Ovary (tissue), 7 donors: ENCODE measurements at regions not wholly inside any gene's neighbourhood (a gene's known extent, or its start where the extent isn't known, plus 50 kb on each side); places are given as distances from the start of the nearest gene placed in this dataset.
"Not testable (repeated sequence)": the region's sequence is repeated elsewhere in the genome, so short reads cannot be mapped to it uniquely, and the experiment has no call there.

ENCODE experiments used
- DNase-seq, 5 donors: peaks; one replicate each; pipeline ENCODE4 v3.0.0-alpha.2; 2019 to 2020
- H3K27ac ChIP-seq, 2 donors: fragments of 200-600 bp; one replicate each; pipeline versions ENCODE4 v1.5.1 to v1.8.0; 2019 to 2022
- H3K27me3 ChIP-seq: fragments of 200-600 bp; one replicate; pipeline ENCODE4 v1.8.0; 2022
- H3K36me3 ChIP-seq: fragments of 200-600 bp; sonication (generic); one replicate; pipeline ENCODE4 v1.5.1; 2019
- H3K4me1 ChIP-seq: one replicate; pipeline ENCODE4 v1.8.1; 2013; ENCODE audit warnings: mild to moderate bottlenecking, moderate library complexity; ENCODE audit not compliant: insufficient read depth
- H3K4me3 ChIP-seq: fragments of 200-600 bp; sonication (generic); one replicate; pipeline ENCODE4 v1.5.1; 2017
- H3K9me3 ChIP-seq, 2 donors: fragments of 200-600 bp in 1 of 2; sonication (generic) in 1 of 2; one replicate each; pipeline versions ENCODE4 v1.5.1 to v1.8.1; 2013 to 2019; ENCODE audit warnings: mild to moderate bottlenecking in 1 of 2, moderate library complexity in 1 of 2
- CTCF ChIP-seq, 3 donors: fragments of 450-650 bp in 2 of 3; fragments of 200-600 bp in 1 of 3; IDR thresholded peaks; one replicate each; pipeline versions ENCODE4 v1.5.1 to v1.8.0; 2016 to 2022; ENCODE audit warnings: antibody characterized with exemption in 3 of 3, mild to moderate bottlenecking in 1 of 3
- EP300 ChIP-seq: sonication (generic); formaldehyde crosslinking; IDR thresholded peaks from one replicate; pipeline ENCODE4 v1.6.1; 2017; ENCODE audit warnings: antibody characterized with exemption
- POLR2A ChIP-seq: fragments of 450-650 bp; IDR thresholded peaks from one replicate; pipeline ENCODE4 v1.6.1; 2017; ENCODE audit warnings: antibody characterized with exemption, mild to moderate bottlenecking, moderate library complexity
- WGBS, 3 donors: extraction: QIAGEN DNeasy Blood & Tissue Kit in 1 of 3; methylation state at CpG; one replicate each; pipeline versions ENCODE4 v1.1.5 to v1.1.7; 2013 to 2017; 5-methylcytosine and 5-hydroxymethylcytosine counted together
- intact Hi-C, 4 donors: fragments of 100-400 bp; cut with DNase I; formaldehyde crosslinking; loops; one replicate each; pipeline versions ENCODE4 v1.11.0 to v1.15.1; 2022 to 2023
- donor health status: DM: no; HTN: no; CAD: no; lungs with moderate emphysema.
- donor health status: DM: no; HTN: no; CAD: no.
- donor health status: Bipolar disorder and iron deficiency.
- donor health status: DM: no; HTN: no; CAD: no.
- donor health status: DM: yes; HTN: yes; CAD: no.

- peak in 1 of 5 donors; percentile 9 for DNase-seq
- Histone ChIP-seq H3K4me1 (peaks cover 3% of the 10 kb centered on the region), H3K4me3 (no peak overlapping the region), H3K27me3 (no peaks in the 10 kb centered on the region), H3K27ac (no peak overlapping the region), H3K36me3 (no peaks in the 10 kb centered on the region), H3K9me3 (no peaks in the 10 kb centered on the region)
- intact Hi-C loops: no loop called here
- TF ChIP-seq POLR2A (no peak), EP300 (no peak), CTCF (IDR thresholded peaks at IDR 0.05) (no peak)
- WGBS, 3 donors: 76 to 97% (median 79%) methylated on average over 3 of the region's 3 CpGs
Measured at GRCh38 chr4:30867427-30867826, 147.3 kb downstream of the PCDH7 start.

- H3K27ac ChIP-seq: no peak overlapping the region
- peaks cover 1% of the 10 kb centered on the region for H3K4me1 ChIP-seq
- TF ChIP-seq POLR2A (no peak), EP300 (no peak), CTCF (IDR thresholded peaks at IDR 0.05) (no peak)
- DNase-seq: no peak
- intact Hi-C loops: no loop called here
- no peaks in the 10 kb centered on the region for H3K9me3 ChIP-seq
- WGBS, 3 donors: 91% methylated on average over 5 of the region's 5 CpGs
- H3K4me3 ChIP-seq: no peak overlapping the region
- no peaks in the 10 kb centered on the region for H3K27me3 ChIP-seq
- H3K36me3 ChIP-seq: no peaks in the 10 kb centered on the region
Measured at GRCh38 chr4:30868111-30868895, 148.1 kb downstream of the PCDH7 start.

GRCh38 chr4:30869387-30869786 lies 149.2 kb downstream of the PCDH7 start:
- H3K36me3 ChIP-seq, H3K4me1 ChIP-seq, H3K9me3 ChIP-seq, H3K27ac ChIP-seq, H3K27me3 ChIP-seq, DNase-seq, intact Hi-C loops, H3K4me3 ChIP-seq: not testable (repeated sequence)
- 93 to 96% (median 95%) methylated on average over 1 of the region's 1 CpG for WGBS, 3 donors

GRCh38 chr4:30870513-30870912 lies 150.3 kb downstream of the PCDH7 start:
- TF ChIP-seq POLR2A (no peak), EP300 (no peak), CTCF (IDR thresholded peaks at IDR 0.05) (no peak)
- no peak overlapping the region for H3K4me3 ChIP-seq
- no peaks in the 10 kb centered on the region for H3K9me3 ChIP-seq
- H3K36me3 ChIP-seq: no peaks in the 10 kb centered on the region
- no peaks in the 10 kb centered on the region for H3K4me1 ChIP-seq
- no peak for DNase-seq
- no peaks in the 10 kb centered on the region for H3K27me3 ChIP-seq
- no peak overlapping the region for H3K27ac ChIP-seq
- 94 to 97% (median 95%) methylated on average over 2 of the region's 2 CpGs for WGBS, 3 donors
- intact Hi-C loops: loop anchor here in 1 of 4 donors (1.0 kb wide), 1 partner anchor 9 kb away; no protein-coding TSS in a partner anchor

GRCh38 chr4:30875658-30876269 lies 155.6 kb downstream of the PCDH7 start:
- H3K4me3 ChIP-seq: no peak overlapping the region
- no peaks in the 10 kb centered on the region for H3K27me3 ChIP-seq
- no peak overlapping the region for H3K27ac ChIP-seq
- H3K9me3 ChIP-seq: no peaks in the 10 kb centered on the region
- intact Hi-C loops: no loop called here
- 40 to 55% (median 47%) methylated on average over 3 of the region's 3 CpGs for WGBS, 3 donors
- H3K36me3 ChIP-seq: no peaks in the 10 kb centered on the region
- TF ChIP-seq POLR2A (no peak), CTCF (IDR thresholded peaks at IDR 0.05) (no peak)
- H3K4me1 ChIP-seq: no peaks in the 10 kb centered on the region
- DNase-seq: no peak
